SK-N-SH treated with all-trans-retinoic acid at 6 μM for 48 hours (cell line): ENCODE measurements at regions not wholly inside any gene's neighbourhood (a gene's known extent, or its start where the extent isn't known, plus 50 kb on each side); places are given as distances from the start of the nearest gene placed in this dataset.

ENCODE experiments used
- ARNTL ChIP-seq: fragments of 450-650 bp; formaldehyde crosslinking; IDR thresholded peaks from 2 replicates; pipeline ENCODE4 v1.5.0; 2020; ENCODE audit warnings: low read depth, mild to moderate bottlenecking, moderate library complexity, borderline replicate concordance
- CREB5 ChIP-seq: fragments of 250-450 bp; sonication (Bioruptor Pico); IDR thresholded peaks from 2 replicates; pipeline ENCODE4 v1.5.1; 2020; ENCODE audit warnings: low read depth, mild to moderate bottlenecking, moderate library complexity
- PPARA ChIP-seq: fragments of 250-450 bp; sonication (Bioruptor Pico); IDR thresholded peaks from 2 replicates; pipeline ENCODE4 v1.5.0; 2020; ENCODE audit warnings: mild to moderate bottlenecking, borderline replicate concordance
- RARB ChIP-seq: fragments of 250-450 bp; sonication (Bioruptor Pico); IDR thresholded peaks from 2 replicates; pipeline ENCODE4 v1.8.0; 2021; ENCODE audit warnings: mild to moderate bottlenecking, moderate library complexity
- SNAI2 ChIP-seq: fragments of 250-450 bp; sonication (Bioruptor Pico); IDR thresholded peaks from 2 replicates; pipeline ENCODE4 v1.5.0; 2020; ENCODE audit warnings: mild to moderate bottlenecking, moderate library complexity
- ZC3H10 ChIP-seq: fragments of 250-450 bp; sonication (Bioruptor Pico); IDR thresholded peaks from 2 replicates; pipeline ENCODE4 v1.5.1; 2021; ENCODE audit warnings: mild to moderate bottlenecking, moderate library complexity
- ZFP3 ChIP-seq: fragments of 250-450 bp; sonication (Bioruptor Pico); IDR thresholded peaks from 2 replicates; pipeline ENCODE4 v1.5.0; 2020; ENCODE audit warnings: mild to moderate bottlenecking, moderate library complexity
- ZFP30 ChIP-seq: fragments of 450-650 bp; formaldehyde crosslinking; IDR thresholded peaks from 2 replicates; pipeline ENCODE4 v1.5.0; 2022; ENCODE audit warnings: mild to moderate bottlenecking, moderate library complexity
- ZNF565 ChIP-seq: fragments of 450-650 bp; formaldehyde crosslinking; conservative IDR thresholded peaks from 2 replicates; pipeline ENCODE4 v1.5.0; 2020; ENCODE audit warnings: low read depth, mild to moderate bottlenecking, moderate library complexity

DNA sequence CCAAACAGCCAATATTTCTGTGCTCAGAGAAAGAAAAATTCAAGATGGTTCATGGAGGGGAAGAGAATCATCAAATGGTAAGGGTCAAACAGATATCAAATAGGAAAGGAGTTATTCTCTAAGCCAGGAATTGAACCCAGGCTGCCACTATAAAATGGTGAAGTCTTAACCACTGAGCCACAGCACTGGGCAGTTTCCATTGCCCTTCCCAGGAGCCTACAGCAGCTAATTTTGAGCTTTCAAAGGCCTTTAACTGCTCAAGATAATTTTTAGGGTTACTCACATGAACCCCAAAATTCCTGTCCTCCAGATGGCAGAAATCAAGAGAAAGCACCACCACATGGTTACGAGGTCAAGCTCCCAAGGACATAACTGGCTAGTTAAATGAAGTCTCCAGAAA, 176.2 kb downstream of the KIF18A start:
- TF ChIP-seq ZC3H10 (CRISPR knock-in tag) (no peak), PPARA (CRISPR knock-in tag) (no peak), RARB (CRISPR knock-in tag) (no peak), ZFP3 (CRISPR knock-in tag) (no peak), ARNTL (CRISPR knock-in tag) (no peak), SNAI2 (CRISPR knock-in tag) (no peak), ZFP30 (CRISPR knock-in tag) (no peak), CREB5 (no peak), ZNF565 (CRISPR knock-in tag) (no peak)
